ENCODE measurements at regions not wholly inside any gene's neighbourhood (a gene's known extent, or its start where the extent isn't known, plus 50 kb on each side); places are given as distances from the start of the nearest gene placed in this dataset.

GRCh38 chr11:10942620-10943019 lies 84.8 kb upstream of the ZBED5 start:
- DNase-seq, result no peak

GRCh38 chr11:10941871-10942270 lies 84.0 kb upstream of the ZBED5 start:
- no peak for DNase-seq

- no peak for DNase-seq
These were observed 83.6 kb upstream of the ZBED5 start for GRCh38 chr11:10941414-10941813.

GRCh38 chr11:10938650-10939387 lies 81.0 kb upstream of the ZBED5 start:
- no peak for DNase-seq

- DNase-seq, result no peak
These were observed 80.4 kb upstream of the ZBED5 start for GRCh38 chr11:10938231-10938630.

- DNase-seq, result no peak
These were observed 79.5 kb upstream of the ZBED5 start for GRCh38 chr11:10937385-10937771.

GRCh38 chr11:10936626-10937384 lies 79.0 kb upstream of the ZBED5 start:
- DNase-seq, result no peak

GRCh38 chr11:10935015-10935559 lies 77.2 kb upstream of the ZBED5 start:
- DNase-seq, result no peak

- DNase-seq, result peak; percentile 19
These were observed 76.5 kb upstream of the ZBED5 start for GRCh38 chr11:10934293-10934860.

- peak; percentile 83 for DNase-seq
These were observed 75.8 kb upstream of the ZBED5 start for GRCh38 chr11:10933455-10934292.

- DNase-seq, result no peak
These were observed 75.1 kb upstream of the ZBED5 start for GRCh38 chr11:10932976-10933375.

- no peak for DNase-seq
These were observed 74.2 kb upstream of the ZBED5 start for GRCh38 chr11:10931761-10932670.

GRCh38 chr11:10930972-10931760 lies 73.3 kb upstream of the ZBED5 start:
- DNase-seq, result peak; percentile 40

GRCh38 chr11:10930224-10930971 lies 72.5 kb upstream of the ZBED5 start:
- DNase-seq, result no peak

GRCh38 chr11:10927538-10927937 lies 69.7 kb upstream of the ZBED5 start:
- no peak for DNase-seq

- no peak for DNase-seq
These were observed 69.0 kb upstream of the ZBED5 start for GRCh38 chr11:10926801-10927211.

GRCh38 chr11:10925149-10925926 lies 67.5 kb upstream of the ZBED5 start:
- DNase-seq, result no peak

- DNase-seq, result no peak
These were observed 66.0 kb upstream of the ZBED5 start for GRCh38 chr11:10923882-10924281.

- no peak for DNase-seq
These were observed 65.0 kb upstream of the ZBED5 start for GRCh38 chr11:10922892-10923291.

Data from CD4-positive, alpha-beta T cell treated with Interleukin-10 for 1 hour (primary cell).